ENCODE measurements at regions not wholly inside any gene's neighbourhood (a gene's known extent, or its start where the extent isn't known, plus 50 kb on each side); places are given as distances from the start of the nearest gene placed in this dataset.

GRCh38 chrX:110408949-110409588 lies 50.4 kb downstream of the RTL9 start:
- in situ Hi-C loops (cut with MboI; ENCODE audit: low sequenced_read_pairs), result loop anchor here (10.0 to 25.0 kb wide), 2 partner anchors 244 to 497 kb away; no protein-coding TSS in a partner anchor

DNA sequence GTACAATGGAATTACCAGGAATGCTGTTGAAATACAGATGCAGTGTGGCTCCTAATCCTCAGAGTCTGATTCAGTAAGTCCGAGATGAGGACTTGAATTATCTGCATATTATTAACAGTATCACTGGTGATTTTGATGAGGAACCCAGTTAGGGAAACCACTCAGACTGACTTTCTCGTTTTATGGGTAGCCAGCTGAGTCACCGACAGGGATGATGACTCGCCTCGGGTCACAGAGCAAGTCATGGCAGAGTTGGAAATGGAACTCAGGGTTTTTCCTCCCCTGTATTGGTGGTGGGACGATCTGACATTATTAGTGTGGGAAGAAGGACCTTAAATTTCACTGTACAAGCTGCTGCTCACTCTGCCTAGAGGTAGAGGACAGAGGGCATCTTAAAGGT lies 51.3 kb downstream of the RTL9 start:
- in situ Hi-C loops (cut with MboI; ENCODE audit: low sequenced_read_pairs), result loop anchor here (10.0 to 25.0 kb wide), 2 partner anchors 245 to 498 kb away; no protein-coding TSS in a partner anchor

GRCh38 chrX:110410603-110411002 lies 52.0 kb downstream of the RTL9 start:
- in situ Hi-C loops (cut with MboI; ENCODE audit: low sequenced_read_pairs), result loop anchor here (25.0 kb wide), 1 partner anchor 498 kb away; no protein-coding TSS in a partner anchor

DNA sequence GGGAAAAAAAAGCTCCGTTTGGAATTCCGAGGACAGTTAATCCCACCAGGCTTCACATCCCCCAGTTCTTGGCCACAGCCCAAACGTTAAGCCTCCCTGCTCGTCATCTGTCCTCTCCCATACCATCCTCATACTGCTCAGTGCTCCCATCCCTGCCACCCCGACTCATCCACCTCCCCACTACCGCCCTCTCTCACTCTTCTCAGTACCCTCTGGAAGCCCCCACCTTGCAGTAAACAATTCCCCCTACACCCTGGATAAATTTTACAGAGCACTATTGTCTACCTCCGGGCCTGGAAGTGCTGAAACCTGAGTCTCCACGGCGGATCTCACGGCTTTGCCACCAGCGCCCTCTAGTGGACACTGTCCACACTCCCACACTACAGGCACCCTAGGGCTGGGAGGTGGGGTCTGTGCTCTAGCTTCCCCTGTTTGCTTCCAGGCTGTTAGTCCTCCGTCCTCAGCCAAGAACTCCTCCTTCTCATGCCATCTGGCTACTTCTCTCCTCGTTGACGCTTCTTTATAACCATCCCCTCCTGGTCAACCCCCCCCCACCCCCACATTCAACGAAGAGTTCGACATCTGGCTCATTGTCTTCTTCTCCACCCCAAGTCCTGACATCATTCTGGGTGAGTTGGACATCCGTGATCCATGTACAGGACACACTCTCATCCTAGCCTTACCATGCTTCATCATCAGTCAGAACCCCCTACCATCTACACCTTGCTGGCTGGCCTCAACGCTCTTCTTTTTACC lies 54.5 kb downstream of the RTL9 start:
- in situ Hi-C loops (cut with MboI; ENCODE audit: low sequenced_read_pairs), result loop anchor here (25.0 kb wide), 1 partner anchor 501 kb away; no protein-coding TSS in a partner anchor

DNA sequence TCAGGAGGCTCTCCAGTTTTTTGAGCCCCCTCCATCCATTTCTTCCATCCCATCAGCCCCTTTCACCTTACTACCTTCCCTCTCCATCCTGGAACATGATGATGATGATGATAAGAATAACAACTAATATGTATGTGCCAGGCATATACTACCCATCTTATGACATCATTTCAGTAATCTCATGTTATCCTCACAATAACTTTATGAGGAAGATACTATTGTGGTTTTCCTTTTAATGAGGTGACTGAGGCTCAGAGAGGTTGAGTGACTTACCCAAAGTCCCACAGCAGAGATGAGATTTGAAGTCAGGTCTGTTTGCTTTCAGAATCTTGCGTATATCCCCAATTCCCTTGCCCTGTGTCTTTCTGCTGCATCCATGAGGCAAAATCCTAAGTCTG lies 55.1 kb downstream of the RTL9 start:
- in situ Hi-C loops (cut with MboI; ENCODE audit: low sequenced_read_pairs), result loop anchor here (25.0 kb wide), 1 partner anchor 501 kb away; no protein-coding TSS in a partner anchor

GRCh38 chrX:110414273-110414672 lies 55.6 kb downstream of the RTL9 start:
- in situ Hi-C loops (cut with MboI; ENCODE audit: low sequenced_read_pairs), result loop anchor here (25.0 kb wide), 1 partner anchor 502 kb away; no protein-coding TSS in a partner anchor

- in situ Hi-C loops (cut with MboI; ENCODE audit: low sequenced_read_pairs), result loop anchor here (25.0 kb wide), 1 partner anchor 503 kb away; no protein-coding TSS in a partner anchor
Observed at GRCh38 chrX:110414679-110415439, 56.2 kb downstream of the RTL9 start.

DNA sequence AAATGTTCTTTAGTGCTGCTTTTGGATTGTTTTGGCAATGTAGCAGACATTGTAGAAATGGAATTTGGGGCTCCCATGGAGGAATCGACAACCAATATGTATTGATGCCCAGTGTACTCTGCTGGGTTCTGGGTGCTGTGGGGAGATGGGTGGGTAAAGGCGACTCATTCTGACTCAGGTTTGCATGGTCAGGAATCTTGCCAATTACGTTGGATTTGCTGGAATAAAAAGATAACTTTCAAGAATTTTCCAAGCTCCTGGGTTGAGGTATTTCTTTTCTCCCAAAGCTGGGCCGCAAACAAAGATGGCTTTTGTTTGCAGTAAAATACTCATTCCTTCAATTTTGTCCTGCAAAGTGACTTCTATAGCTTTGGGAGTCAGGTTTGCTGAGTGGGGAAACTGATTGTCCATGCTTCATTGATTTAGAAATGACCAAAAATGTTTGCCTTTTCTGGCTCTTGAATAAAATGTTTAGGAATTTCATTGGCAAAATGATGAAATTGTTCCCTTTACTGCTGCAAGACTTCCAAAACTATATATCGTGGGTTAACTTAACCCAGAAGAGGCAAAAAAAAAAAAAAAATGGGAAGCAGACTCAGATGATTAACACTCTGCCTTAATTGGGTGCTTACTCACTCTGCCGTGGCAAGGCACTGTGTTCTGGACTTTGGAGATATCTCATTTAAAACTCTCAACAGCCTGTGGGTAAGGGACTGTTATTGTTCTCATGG lies 57.0 kb downstream of the RTL9 start:
- in situ Hi-C loops (cut with MboI; ENCODE audit: low sequenced_read_pairs), result loop anchor here (25.0 kb wide), 1 partner anchor 503 kb away; no protein-coding TSS in a partner anchor

GRCh38 chrX:110417128-110417527 lies 58.5 kb downstream of the RTL9 start:
- in situ Hi-C loops (cut with MboI; ENCODE audit: low sequenced_read_pairs), result loop anchor here (25.0 kb wide), 1 partner anchor 505 kb away; no protein-coding TSS in a partner anchor

DNA sequence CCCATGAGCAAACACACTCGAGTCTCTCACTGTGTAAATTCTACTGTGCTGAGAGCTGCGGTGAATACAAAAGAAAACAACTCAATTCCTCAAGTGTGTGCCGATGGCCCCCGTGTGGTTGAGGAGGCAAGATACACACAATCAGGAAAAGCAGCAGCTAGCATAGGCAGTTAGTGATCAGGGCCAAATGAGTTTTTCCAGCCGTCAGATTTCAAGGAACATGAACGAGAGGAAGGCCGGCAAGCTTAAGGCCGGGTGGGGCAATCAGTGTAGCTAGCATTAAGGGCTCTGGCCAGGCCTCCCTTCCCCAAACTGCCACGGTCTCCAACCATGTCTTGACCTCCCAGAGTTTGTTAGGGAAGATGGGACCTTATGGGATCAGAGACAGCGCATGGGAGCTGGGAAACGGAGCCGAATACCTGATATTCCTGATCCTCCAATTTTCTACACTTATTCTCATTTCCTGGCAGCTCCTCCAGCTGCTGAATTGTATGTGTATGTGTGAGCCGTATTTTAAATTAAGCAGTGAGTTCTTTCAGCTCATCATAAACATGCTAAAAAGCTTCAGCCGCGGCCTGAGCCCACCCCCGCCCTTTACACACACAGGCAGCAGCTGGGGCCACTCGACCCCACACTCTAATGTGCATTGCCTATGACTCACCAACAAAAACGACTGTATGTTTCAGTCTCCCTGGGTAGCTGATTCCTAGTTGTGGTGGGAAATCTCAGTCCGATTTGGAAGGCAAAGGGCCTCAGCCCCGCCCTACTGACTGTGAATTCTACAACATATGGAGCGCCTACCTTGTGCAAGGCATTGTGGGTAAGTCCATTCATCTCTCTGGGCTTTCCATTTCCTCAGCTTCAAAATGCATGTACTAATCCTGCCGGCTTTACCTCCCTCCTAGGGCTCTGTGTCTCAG lies 59.9 kb downstream of the RTL9 start:
- in situ Hi-C loops (cut with MboI; ENCODE audit: low sequenced_read_pairs), result loop anchor here (25.0 kb wide), 1 partner anchor 506 kb away; no protein-coding TSS in a partner anchor

GRCh38 chrX:110419512-110419911 lies 60.9 kb downstream of the RTL9 start:
- in situ Hi-C loops (cut with MboI; ENCODE audit: low sequenced_read_pairs), result loop anchor here (25.0 kb wide), 1 partner anchor 507 kb away; no protein-coding TSS in a partner anchor

DNA sequence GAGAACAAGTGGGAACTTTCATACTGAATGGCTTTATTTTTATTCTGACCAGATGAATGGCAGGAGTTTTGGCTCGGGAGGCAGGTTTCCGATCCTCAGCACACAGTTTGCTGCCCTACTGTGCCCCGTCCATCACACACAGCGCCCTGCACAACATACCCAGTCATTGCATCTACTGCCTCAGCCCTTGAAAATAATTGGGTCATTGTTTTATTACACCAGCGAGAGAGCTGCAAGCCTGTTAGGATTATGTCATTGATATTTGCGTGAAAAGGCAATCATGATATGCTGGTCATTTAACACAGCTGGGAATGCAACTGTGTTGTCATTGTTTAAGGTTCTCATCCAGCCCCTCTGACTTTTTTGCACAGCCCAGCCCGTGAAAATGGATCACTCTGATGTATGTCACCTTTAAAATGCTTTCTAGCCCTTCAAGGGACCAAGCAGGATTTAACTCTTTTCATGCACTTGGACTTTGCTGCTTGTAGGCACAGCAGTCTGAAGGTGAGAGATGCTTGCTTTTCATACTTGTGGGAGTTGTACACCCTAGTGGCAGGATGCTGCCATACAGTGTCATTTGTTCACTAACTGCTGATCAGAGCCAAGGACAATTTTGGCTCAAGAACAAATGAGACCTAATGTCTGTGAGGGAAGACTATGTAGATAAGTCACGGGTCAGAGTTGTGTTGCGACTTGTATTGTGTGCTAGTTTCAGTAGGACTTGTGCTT lies 62.3 kb downstream of the RTL9 start:
- in situ Hi-C loops (cut with MboI; ENCODE audit: low sequenced_read_pairs), result loop anchor here (25.0 kb wide), 1 partner anchor 509 kb away; no protein-coding TSS in a partner anchor

GRCh38 chrX:110421500-110422455 lies 63.1 kb downstream of the RTL9 start:
- in situ Hi-C loops (cut with MboI; ENCODE audit: low sequenced_read_pairs), result loop anchor here (25.0 kb wide), 1 partner anchor 509 kb away; no protein-coding TSS in a partner anchor

- in situ Hi-C loops (cut with MboI; ENCODE audit: low sequenced_read_pairs), result loop anchor here (25.0 kb wide), 1 partner anchor 437 kb away; no protein-coding TSS in a partner anchor
Observed at GRCh38 chrX:110425222-110426154, 66.8 kb downstream of the RTL9 start.

- in situ Hi-C loops (cut with MboI; ENCODE audit: low sequenced_read_pairs), result loop anchor here (25.0 kb wide), 1 partner anchor 436 kb away; no protein-coding TSS in a partner anchor
Observed at GRCh38 chrX:110426155-110426504, 67.5 kb downstream of the RTL9 start.

GRCh38 chrX:110427076-110427475 lies 68.4 kb downstream of the RTL9 start:
- in situ Hi-C loops (cut with MboI; ENCODE audit: low sequenced_read_pairs), result loop anchor here (25.0 kb wide), 1 partner anchor 435 kb away; no protein-coding TSS in a partner anchor

Measured in HL-60/S4 treated with retinoic acid at 250 ng/mL for 4 days and 3 days (cell line).